ENCODE measurements at regions not wholly inside any gene's neighbourhood (a gene's known extent, or its start where the extent isn't known, plus 50 kb on each side); places are given as distances from the start of the nearest gene placed in this dataset.

DNA sequence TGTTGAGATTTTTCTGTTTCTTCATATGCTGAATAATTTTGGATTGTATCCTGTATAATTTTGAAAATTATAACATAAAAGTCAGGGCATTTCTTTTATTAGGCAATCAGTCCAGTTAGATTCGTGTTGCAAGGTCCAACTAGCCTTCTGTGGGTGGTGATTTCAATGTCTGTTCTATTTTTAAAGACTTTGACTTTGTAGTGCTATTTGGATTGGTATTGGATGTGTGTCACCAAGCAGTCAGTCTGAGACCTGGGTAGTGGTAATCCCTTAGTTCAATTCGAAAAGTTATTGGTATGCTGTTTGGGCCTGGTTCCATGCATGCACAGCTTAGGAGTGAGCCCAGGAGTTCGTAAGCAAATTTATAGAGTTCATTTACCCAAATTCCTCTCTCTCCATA is 82.2 kb downstream of the EPDR1 start:
- TF ChIP-seq ZNF121 (tag by site-specific recombination; IDR thresholded peaks at IDR 0.05) (no peak), HOXA7 (CRISPR knock-in tag; IDR thresholded peaks at IDR 0.05; ENCODE audit: borderline replicate concordance) (no peak), BCL11A (tag by site-specific recombination; IDR thresholded peaks at IDR 0.05; ENCODE audit: low read depth) (no peak), ZNF530 (tag by site-specific recombination; IDR thresholded peaks at IDR 0.05; ENCODE audit: low read depth) (no peak), ZNF274 (IDR thresholded peaks at IDR 0.05; ENCODE audit: low read length) (no peak), ZNF274 (tag by site-specific recombination; IDR thresholded peaks at IDR 0.05; ENCODE audit: borderline replicate concordance) (no peak), ZNF175 (tag by site-specific recombination; IDR thresholded peaks at IDR 0.05) (no peak), MEIS1 (CRISPR knock-in tag; IDR thresholded peaks at IDR 0.05; ENCODE audit: borderline replicate concordance) (no peak), ZNF707 (tag by site-specific recombination; IDR thresholded peaks at IDR 0.05) (no peak)
- TF ChIP-seq, protein P1, sequence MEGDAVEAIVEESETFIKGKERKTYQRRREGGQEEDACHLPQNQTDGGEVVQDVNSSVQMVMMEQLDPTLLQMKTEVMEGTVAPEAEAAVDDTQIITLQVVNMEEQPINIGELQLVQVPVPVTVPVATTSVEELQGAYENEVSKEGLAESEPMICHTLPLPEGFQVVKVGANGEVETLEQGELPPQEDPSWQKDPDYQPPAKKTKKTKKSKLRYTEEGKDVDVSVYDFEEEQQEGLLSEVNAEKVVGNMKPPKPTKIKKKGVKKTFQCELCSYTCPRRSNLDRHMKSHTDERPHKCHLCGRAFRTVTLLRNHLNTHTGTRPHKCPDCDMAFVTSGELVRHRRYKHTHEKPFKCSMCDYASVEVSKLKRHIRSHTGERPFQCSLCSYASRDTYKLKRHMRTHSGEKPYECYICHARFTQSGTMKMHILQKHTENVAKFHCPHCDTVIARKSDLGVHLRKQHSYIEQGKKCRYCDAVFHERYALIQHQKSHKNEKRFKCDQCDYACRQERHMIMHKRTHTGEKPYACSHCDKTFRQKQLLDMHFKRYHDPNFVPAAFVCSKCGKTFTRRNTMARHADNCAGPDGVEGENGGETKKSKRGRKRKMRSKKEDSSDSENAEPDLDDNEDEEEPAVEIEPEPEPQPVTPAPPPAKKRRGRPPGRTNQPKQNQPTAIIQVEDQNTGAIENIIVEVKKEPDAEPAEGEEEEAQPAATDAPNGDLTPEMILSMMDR (tag by site-specific recombination; IDR thresholded peaks at IDR 0.05), result no peak

All from HEK293 (cell line).